Osteocyte (in vitro differentiated cells): ENCODE measurements at regions not wholly inside any gene's neighbourhood (a gene's known extent, or its start where the extent isn't known, plus 50 kb on each side); places are given as distances from the start of the nearest gene placed in this dataset.

Source experiments
- DNase-seq: peaks from one replicate; pipeline ENCODE4 v3.0.0; 2021; ENCODE audit warnings: mixed read lengths; ENCODE audit not compliant: unreplicated experiment; ENCODE audit errors: extremely low spot score
- H3K27ac Mint-ChIP-seq: one replicate; pipeline ENCODE4 v1.8.0; 2021; ENCODE audit warnings: mild to moderate bottlenecking, mixed read lengths; ENCODE audit not compliant: unreplicated experiment
- H3K27me3 Mint-ChIP-seq: one replicate; pipeline ENCODE4 v1.8.0; 2021; ENCODE audit warnings: mixed read lengths; ENCODE audit not compliant: unreplicated experiment
- H3K36me3 Mint-ChIP-seq: one replicate; pipeline ENCODE4 v1.8.0; 2021; ENCODE audit warnings: mixed read lengths; ENCODE audit not compliant: unreplicated experiment
- H3K4me1 Mint-ChIP-seq: one replicate; pipeline ENCODE4 v1.8.0; 2021; ENCODE audit warnings: mixed read lengths; ENCODE audit not compliant: unreplicated experiment
- H3K4me3 Mint-ChIP-seq: one replicate; pipeline ENCODE4 v1.8.0; 2021; ENCODE audit warnings: mild to moderate bottlenecking, moderate library complexity, mixed read lengths; ENCODE audit not compliant: unreplicated experiment
- H3K9me3 Mint-ChIP-seq: one replicate; pipeline ENCODE4 v1.8.0; 2021; ENCODE audit warnings: mixed read lengths; ENCODE audit not compliant: unreplicated experiment
- CTCF ChIP-seq: fragments of 200-600 bp; sonication (generic); IDR thresholded peaks from 2 replicates; pipeline ENCODE4 v1.5.0; 2021; ENCODE audit warnings: antibody characterized with exemption, mild to moderate bottlenecking, moderate library complexity

GRCh38 chr2:185188656-185189055, 549.9 kb upstream of the FSIP2 start:
- no peak overlapping the region for H3K4me3 Mint-ChIP-seq
- H3K4me1 Mint-ChIP-seq, result no peaks in the 10 kb centered on the region
- no peak for TF ChIP-seq CTCF
- H3K36me3 Mint-ChIP-seq, result no peaks in the 10 kb centered on the region
- H3K27ac Mint-ChIP-seq, result no peak overlapping the region
- DNase-seq, result no peak
- H3K27me3 Mint-ChIP-seq, result no peaks in the 10 kb centered on the region
- H3K9me3 Mint-ChIP-seq, result peaks cover 18% of the 10 kb centered on the region

DNA sequence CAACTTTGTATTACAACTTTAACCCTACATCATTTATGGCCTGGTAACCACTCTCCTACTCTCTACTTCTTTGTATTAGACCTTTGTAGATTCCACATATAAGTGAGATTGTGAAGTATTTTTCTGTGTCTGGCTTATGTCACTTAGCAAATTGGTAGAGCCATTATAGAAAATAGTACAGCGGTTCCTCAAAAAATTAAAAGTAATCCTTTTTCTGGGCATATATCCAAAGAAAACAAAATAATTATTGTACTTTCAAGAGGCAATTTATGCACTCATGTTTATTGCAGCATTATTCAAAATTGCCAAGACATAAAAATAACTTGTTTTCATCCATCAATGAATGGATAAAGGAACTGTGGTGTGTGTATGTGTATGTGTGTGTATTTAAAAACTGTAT, 537.5 kb upstream of the FSIP2 start:
- H3K4me3 Mint-ChIP-seq, result no peak overlapping the region
- no peaks in the 10 kb centered on the region for H3K36me3 Mint-ChIP-seq
- no peaks in the 10 kb centered on the region for H3K4me1 Mint-ChIP-seq
- H3K27me3 Mint-ChIP-seq, result peaks cover 5% of the 10 kb centered on the region
- DNase-seq, result no peak
- no peak overlapping the region for H3K27ac Mint-ChIP-seq
- H3K9me3 Mint-ChIP-seq, result no peaks in the 10 kb centered on the region
- no peak for TF ChIP-seq CTCF

DNA sequence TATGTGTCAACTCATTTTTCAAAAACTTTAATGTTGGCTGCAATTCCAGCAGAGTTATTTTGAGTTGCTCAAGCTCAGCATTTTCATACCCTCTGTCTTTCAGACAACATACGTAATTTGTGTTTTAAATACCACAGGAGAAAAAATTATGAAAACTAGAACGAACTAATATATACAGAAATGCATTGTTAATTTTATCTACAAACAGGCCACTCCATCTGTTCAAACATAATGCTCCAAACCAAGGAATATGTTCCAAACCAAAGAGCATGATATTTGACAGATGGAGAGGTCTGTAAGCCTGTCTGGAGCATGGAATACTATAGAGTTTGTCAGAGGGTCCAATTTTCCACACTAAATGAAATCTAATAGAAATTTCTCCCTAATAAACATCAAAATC, 536.2 kb upstream of the FSIP2 start:
- TF ChIP-seq CTCF, result no peak
- no peaks in the 10 kb centered on the region for H3K36me3 Mint-ChIP-seq
- no peak overlapping the region for H3K27ac Mint-ChIP-seq
- no peak for DNase-seq
- H3K4me3 Mint-ChIP-seq, result no peak overlapping the region
- H3K4me1 Mint-ChIP-seq, result no peaks in the 10 kb centered on the region
- H3K9me3 Mint-ChIP-seq, result no peaks in the 10 kb centered on the region
- peaks cover 5% of the 10 kb centered on the region for H3K27me3 Mint-ChIP-seq

GRCh38 chr2:185202945-185203528, 535.6 kb upstream of the FSIP2 start:
- Mint-ChIP-seq H3K27ac (no peak overlapping the region), H3K27me3 (peaks cover 5% of the 10 kb centered on the region), H3K4me1 (no peaks in the 10 kb centered on the region)

DNA sequence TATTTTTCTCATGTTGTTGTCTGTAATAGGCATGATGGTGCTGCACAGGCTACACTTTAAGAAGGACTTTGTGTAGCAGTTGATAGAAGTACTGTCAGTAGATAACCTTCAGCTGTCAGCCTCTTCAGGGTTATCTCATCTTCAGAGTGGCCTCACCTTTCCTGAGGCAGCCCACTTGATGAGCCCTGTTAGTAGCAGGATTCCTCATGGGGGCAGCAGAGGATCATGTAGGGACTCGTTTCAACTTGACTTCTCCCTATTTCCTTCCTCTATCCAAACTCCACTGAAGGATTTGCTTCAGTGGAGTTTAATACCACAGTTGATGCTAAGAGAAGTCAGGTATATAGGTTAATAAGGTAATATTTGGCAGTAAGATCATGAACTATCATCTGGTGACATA, 530.3 kb upstream of the FSIP2 start:
- Mint-ChIP-seq H3K4me3 (no peak overlapping the region), H3K36me3 (no peaks in the 10 kb centered on the region), H3K9me3 (no peaks in the 10 kb centered on the region), H3K27me3 (no peaks in the 10 kb centered on the region), H3K27ac (no peak overlapping the region), H3K4me1 (no peaks in the 10 kb centered on the region)
- DNase-seq, result no peak
- peak; percentile 41 for TF ChIP-seq CTCF

More at GRCh38 chr2:185202945-185203528, 535.6 kb upstream of the FSIP2 start:
- no peak for TF ChIP-seq CTCF
- Mint-ChIP-seq H3K4me3 (no peak overlapping the region), H3K9me3 (no peaks in the 10 kb centered on the region), H3K36me3 (no peaks in the 10 kb centered on the region)
- no peak for DNase-seq
